HG03457 (cell line): ENCODE measurements at regions not wholly inside any gene's neighbourhood (a gene's known extent, or its start where the extent isn't known, plus 50 kb on each side); places are given as distances from the start of the nearest gene placed in this dataset.
"Not testable (repeated sequence)": the region's sequence is repeated elsewhere in the genome, so short reads cannot be mapped to it uniquely, and the experiment has no call there.

ENCODE experiments used
- ATAC-seq: cut with Tn5 transposase; IDR thresholded peaks from one replicate; pipeline ENCODE4 v1.9.1; 2021; ENCODE audit warnings: moderate number of reproducible peaks; ENCODE audit not compliant: unreplicated experiment

DNA sequence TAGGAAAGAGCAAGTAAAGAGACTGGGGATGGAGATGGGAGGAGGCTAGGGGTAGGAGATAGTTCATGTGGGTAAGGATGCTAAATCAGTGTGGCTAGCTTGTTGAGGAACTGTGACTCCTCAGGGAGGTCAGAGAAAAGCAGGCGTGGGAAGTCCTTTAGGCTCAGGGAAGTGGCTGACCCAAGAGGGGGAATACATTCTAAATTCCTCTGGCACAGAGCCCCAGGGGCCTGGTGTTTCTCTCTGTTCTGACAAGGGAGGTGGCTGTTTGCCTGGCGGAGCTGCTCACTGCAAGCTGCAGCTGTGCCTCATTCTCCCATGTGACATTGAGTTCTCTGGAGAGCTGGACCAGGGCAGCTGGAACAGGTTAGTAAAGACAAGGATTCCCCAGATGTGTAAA, 152.2 kb upstream of the SLC38A2 start:
- no peak for ATAC-seq

DNA sequence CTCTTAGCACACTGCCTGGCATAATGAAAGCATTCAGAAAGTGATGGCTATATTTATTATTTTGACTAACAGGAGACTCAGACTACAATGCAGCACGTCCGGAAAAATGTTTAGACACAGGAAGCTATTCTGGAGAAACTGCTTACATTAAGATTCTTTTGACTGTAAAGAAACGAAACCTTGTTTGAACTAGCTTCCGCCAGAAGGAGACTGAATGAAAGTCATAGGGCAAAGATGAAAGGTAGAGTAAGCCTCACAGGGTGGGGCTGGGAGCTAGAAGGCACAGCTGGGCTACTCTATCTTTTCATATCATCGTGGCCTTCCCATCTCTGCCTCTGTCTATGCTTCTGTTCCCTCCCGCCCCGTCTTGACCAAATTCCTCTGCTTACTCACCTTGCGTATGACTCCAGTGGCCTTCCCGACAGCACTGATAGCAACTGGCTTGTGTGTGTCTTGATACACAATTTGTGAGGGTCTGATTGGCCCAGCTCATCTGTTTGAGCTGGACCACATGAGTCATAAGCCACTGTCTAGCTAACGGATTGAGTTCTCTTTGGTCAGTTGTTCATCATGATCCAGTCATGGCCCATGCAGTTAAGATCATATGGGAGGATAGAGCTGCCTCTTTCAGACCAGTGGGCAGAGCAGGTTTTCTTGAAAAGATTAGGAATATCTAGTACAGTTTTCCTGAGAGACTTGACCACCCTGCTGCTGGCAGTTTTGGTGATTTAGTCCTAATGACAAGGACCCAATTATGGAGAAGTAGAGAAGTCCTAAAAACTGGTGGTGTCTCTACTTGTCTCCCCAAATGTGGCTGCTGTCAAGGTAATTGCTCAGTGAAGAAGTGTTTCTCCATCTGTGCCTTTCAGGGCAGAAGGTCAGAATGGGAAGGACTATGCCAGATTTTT, 151.5 kb upstream of the SLC38A2 start:
- no peak for ATAC-seq

DNA sequence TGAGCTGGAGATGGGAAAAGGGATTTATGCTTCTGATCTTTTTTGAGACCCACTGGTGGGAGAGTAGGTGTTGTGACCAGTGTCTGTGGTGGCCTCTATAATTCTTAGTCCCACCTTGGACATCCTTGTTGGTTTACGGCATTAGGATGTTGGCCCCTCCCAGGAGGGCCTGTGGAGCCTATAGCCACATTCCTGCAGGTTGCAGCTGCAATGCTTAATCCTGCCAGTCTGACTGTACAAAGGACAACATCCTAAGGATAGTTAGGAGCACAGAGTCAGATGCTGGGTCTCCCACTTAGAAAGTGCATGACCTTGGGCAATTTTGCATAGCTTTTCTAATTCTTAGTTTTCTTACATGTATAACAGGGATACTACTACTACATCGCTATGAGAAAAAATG, 150.9 kb upstream of the SLC38A2 start:
- no peak for ATAC-seq

DNA sequence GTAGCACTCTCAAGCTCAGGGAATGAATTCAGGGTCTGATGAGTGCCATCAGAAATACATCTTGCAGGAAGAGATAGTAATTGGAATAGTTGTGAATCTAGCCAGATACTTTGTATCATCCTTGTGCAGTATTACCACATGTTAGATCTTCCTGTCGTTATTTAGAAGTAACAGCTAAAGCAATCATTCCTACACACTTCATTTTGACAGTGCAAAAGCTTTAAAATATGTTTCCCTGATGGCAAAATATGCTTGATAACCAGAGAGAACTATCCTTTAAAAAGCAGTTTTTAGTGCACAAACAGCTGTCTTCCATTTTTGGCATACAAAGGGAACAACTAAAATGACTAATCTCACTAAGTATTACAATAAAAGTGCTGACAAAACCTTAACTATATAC, 149.5 kb upstream of the SLC38A2 start:
- ATAC-seq = no peak

DNA sequence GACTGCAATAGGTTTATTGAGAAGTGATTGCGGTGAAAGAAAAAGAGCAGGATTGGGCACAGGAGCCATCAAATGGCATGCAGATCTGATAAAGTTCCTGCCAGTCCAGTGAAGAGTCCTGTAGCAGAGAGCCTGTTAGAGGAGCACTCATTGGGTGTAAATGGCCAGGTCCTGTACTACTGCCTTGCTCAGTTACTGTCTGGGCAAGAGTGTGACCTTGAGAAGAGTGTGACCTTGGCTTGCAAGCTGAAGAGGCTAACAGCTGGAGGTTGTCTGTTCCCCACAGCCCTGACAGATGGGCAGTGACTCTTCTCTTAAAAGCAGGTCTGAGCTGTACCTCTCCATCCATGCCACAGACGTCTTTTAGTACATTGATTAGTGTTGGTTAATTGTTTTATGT, 148.6 kb upstream of the SLC38A2 start:
- no peak for ATAC-seq

DNA sequence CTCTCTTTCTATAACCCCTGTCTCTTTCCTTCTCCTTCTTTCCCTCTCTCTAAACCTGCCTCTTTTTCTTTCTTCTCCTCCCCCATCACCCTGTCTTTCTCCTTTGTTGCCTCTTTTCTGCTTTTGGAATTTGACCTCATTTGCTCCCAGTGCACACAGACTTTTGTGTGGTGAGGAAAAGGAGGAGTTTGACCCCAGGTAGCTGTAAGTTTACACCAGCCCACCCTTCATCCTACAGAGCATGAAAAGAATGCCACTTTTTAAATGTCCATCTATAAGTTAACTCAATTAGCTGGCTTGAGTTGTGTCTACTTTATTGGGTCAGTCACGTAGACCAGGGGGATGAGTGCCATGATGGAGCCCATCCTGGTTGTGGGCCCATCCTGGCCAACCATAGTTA, 146.8 kb upstream of the SLC38A2 start:
- no peak for ATAC-seq

DNA sequence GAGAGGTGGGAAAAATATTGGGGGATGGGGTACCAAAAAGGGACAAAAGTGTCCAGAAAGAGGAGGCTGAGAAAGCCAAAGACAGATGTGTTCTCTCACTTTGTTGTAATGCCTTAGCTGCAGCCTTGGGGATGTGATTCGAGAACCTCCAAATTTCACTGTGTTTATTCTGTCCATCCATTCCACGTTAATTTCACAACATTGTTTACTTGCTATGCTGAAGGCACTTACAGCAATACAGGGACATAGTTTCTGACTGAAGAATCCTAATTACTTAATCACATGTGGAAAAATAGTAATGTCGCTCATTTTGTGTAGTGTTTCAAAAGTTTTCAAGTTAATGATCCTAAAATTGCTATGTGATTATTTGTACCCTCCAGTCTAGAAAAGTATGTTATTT, 146.2 kb upstream of the SLC38A2 start:
- ATAC-seq = no peak

DNA sequence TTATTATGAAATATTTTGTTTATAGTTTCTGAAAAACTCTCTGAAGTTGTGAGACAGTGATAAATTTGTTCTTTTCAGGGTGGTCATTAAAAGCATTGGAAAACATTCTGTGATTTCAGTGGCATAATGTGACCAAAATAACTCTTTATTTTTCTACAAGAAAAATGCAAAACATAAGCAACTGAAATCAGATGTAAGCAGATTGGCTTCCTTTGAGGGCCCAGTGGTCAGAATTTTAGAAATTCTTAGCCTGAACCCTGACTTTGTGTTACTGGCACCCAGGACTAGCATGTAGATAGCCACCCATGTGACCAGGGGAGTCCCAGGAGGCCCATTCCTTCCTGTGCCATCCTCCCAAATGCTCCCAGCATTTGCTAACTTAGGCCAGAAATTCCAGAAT, 145.6 kb upstream of the SLC38A2 start:
- no peak for ATAC-seq

DNA sequence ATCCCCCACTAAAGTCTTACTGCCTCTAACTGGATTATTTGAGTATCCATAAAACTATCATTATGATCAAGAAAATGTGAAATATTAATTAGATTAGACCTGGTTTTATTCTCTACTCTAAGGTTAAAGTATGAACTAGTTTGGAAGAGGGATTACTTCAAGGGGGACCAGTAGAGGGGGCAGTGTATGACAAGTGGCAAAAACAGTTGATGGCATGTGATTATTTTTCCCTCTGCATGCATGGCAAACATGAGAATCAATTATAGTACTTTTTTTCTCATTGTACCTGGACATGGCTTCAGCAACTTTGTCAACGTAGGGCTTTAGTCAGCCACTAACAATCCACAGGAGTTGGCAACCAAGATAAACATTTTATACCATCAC, 145.0 kb upstream of the SLC38A2 start:
- peak; percentile 20 for ATAC-seq

DNA sequence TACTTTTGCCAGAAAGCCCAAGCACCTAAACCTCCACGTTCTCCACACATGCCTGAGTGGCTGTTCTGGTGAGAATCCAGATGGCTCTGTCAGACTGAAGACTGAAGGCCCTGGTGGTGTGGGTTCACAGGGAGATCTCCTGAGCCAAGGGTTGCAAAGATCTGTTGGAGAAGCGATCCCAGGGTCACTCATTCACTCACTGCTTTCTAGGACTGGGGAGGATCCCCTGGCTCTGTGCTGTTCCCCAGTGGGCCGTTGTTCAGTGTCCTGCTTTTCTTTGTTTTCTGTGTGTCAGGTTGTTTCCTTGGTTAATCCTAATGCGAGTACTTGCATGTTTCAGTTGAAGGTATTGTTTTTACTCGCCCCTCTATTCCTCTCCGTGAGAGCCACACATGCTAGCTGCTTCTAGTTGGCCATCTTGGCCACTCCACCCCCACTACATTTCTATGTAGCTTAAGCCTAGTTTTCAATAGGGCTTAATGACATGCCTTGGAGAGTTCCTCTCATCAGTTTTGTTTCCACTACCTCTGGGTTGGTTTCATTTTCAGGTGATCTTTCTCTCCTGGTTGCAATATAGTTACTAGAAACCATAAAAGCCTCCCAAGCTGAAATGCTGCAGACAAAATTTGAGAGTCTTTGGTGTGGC, 144.5 kb upstream of the SLC38A2 start:
- ATAC-seq = peak; percentile 97

DNA sequence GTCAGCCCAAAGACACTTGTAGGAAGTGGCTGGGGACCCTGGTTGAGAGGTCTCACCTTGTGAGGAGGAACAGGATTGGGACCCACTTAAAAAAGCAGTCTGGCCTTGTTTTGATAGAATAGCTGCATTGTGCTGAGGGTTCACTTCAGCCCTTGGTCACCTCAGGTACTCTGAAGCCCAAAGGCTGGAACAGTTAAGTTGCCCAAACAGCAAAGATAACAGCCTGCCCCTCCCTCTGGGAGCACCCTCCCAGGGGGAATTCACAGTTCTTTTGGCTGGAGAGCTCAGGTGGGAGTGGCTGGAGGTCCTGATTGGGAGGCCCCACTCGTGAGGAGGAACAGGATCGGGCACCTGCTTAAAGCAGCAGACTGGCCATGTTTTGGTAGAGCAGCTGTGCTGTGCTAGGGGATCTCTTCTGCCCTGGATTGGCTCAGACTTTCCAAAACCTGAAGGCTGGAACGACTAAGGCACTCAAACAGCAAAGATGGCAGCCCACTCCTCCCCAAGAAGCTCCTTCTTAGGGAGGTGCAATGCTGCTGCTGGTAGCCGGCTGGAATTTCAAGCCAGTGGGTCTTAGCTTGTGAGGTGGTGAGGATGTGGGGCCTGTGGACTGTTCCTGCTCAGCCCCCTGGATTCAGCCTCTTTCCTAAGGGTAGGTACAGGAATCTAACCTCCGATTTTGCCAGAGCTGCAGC, 143.8 kb upstream of the SLC38A2 start:
- ATAC-seq = no peak

DNA sequence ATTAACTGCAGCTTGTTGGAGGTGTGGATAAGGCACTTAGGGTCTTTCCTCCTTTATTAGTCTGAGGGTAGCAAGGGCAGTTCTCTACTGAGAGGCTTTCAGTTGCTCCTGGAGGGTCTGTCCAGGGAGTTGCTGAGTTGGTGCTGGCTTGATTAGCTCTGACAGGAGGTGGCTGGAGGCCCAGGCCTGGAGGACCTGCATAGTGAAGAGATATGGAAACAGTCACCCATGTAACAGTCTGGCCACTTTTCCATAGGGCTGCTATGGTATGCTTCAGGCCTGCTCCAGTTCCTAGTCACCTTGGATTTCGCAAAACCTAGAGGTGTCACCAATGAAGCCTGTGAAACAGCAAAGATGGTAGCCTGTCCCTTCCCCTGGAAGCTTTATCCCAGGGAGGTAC, 143.3 kb upstream of the SLC38A2 start:
- no peak for ATAC-seq

DNA sequence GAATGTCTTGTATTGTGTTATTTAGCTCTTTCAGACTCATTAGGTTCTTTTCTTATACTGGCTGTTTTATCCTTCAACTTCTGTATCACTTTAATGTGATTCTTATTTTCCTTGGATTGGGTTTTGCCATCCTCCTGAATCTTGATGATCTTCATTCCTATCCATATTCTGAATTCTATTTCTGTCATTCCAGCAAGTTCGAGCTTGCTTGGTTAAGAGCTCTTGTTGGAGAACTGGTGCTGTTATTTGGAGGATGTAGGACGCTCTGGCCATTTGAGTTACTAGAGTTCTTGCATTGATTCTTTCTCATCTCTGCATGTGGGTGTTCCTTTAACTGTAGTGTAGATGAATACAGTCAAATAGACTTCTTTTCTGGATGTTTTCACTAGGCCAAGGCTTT, 142.3 kb upstream of the SLC38A2 start:
- ATAC-seq = no peak

DNA sequence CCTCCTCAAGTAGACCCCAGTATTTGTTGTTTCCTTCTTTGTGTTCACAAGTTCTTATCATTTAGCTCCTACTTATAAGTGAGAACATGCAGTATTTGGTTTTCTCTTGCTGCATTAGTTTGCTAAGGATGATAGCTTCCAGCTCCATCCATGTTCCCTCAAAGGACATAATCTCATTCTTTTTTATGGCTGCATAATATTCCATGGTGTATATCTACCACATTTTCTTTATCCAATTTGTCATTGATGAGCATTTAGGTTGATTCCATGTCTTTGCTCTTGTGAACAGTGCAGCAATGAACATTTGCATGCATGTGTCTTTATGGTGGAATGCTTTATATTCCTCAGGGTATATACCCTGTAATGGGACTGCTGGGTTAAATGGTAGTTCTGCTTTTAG, 137.7 kb upstream of the SLC38A2 start:
- ATAC-seq = not testable (repeated sequence)

DNA sequence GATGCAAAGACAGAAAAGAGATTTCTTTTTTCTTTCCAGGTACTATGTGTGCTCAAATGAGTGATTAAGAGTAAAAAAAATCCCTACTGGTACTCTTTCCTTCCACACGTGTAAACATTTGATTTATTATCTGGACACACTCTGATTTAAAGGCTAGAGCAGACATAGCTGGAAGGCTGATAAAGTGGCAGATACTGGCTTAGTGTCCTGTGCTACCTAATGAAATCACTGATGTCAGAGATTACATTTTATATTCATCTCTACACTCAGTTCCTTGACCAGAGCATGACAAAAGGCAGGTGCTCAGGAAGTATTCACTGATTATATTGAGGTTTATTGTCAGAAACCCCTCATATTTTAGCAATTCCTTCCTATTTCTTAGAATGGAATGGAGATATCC, 136.6 kb upstream of the SLC38A2 start:
- ATAC-seq = no peak

DNA sequence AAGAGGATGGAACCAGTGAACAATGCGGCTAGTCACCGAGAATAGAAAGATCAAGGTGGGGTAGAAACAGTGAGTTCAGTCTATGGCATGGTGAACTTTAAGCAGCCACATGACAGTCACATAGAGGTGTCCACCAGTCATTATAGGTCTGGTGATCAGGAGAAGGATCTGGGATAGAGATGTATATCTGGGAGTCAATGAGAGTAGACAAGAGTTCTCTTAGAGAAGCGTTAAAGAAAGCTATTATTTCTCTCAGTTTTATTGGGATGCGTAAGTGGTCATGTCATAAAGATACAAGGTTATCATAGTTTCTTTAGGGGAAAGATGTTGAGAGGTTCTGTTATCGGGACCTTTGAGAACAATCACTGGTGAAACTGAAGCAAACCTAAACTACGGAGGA, 136.1 kb upstream of the SLC38A2 start:
- ATAC-seq = no peak

DNA sequence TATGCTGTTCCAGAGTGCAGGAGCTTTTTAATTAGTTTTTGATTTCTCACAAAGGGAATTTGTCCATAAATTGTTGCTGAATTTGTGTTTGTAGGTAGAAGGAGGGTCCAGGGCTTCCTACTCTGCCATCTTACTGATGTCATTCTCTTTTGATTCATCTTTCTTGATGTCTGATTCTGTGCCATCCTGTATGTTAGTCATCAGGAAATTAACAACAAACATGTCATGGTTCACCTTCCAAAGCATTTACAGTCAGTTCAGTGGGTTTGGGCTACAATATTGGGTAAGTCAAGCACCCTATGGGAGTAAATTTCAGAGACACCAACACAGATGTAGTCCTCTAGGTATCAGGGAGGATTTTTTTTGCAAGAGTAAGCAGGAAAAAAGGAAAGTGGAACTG, 135.2 kb upstream of the SLC38A2 start:
- no peak for ATAC-seq

DNA sequence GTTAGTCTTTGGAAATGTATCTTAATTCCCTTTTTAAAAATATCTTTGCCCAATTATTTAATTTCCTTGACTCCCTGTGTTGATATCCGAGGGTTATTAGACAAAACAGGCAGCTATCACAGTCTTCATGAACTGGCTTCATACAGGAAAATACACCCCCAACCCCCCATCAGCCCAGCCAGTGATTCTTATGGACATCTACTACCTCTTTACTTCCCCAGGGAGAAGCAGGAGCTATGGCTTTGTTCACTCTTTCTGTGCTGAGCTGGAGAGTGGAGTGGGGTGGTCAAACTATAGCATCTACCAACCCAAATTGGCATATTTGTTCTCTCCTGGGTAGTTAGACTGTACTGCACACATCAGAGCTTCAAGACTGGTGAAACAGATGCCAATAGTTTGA, 134.4 kb upstream of the SLC38A2 start:
- ATAC-seq = no peak

DNA sequence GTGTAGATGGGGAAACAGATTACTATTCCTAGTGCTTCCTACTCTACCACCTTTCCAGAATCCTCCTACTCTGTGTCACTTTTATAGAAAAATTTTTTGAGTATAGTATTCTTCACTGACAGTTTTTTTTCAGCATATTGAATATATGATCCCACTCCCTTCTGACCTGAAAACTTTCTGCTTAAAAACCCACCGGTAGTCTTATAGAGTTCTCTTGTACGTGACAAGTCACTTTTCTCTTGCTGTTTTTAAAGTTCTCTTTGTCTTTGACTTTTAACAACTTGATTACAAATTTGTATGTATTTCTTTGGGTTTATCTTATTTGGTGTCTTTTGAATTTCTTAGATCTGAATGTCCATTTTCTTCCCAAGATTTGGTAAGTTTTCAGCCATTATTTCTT, 133.6 kb upstream of the SLC38A2 start:
- ATAC-seq = no peak

DNA sequence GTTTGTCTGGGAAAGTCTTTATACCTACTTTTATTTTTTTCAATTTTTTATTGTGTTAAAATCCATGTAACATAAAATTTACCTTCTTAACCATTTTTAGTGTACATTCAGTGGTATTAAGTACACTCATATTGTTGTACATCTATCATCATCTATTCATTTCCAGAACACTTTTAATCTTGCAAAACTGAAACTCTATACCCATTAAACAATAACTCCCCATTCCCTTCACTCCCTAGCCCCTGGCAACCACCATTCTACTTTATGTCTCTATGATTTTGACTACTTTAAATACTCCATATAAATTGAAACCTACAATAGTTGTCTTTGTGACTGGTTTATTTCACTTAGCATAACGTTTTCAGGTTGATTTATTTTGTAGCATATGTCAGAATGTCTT, 131.9 kb upstream of the SLC38A2 start:
- no peak for ATAC-seq

DNA sequence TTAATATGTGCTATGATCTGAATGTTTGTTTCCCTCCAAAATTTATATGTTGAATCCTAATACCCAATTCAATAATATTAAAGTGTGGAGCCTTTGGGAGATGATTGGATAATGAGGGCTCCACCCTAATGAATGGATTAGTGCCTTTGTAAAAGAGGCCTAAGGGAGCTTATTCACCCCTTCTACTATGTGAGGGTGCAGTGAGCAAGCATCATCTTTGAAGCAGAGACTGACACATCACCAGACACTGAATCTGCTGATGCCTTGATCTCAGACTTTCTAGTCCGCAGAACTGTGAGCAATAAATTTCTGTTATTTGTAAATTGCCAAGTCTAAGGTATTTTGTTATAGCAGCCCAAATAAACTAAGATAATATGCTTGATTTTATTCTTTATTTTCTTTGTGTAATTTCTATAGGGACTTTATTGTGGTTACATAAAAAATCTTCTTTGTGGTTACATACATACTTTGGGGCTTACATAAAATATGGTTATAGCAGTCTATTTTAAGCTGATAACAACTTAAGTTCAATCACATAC, 131.1 kb upstream of the SLC38A2 start:
- no peak for ATAC-seq

DNA sequence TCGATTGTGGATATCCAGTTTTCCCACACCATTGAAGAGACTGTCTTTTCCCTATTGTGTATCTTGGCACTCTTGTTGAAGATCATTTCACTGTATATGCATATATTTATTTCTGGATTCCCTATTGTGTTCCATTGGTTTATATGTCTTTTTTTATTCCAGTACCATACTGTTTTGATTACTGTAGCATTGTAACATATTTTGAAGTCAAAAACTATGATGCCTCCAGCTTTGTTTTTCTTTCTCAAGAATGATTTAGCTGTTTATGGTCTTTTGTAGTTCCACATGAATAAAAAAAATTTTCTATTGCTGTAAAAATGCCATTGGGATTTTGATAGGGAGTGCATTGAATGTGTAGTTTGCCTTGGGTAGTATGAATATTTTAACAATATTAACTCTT, 128.1 kb upstream of the SLC38A2 start:
- ATAC-seq = no peak
